ENCODE measurements at regions not wholly inside any gene's neighbourhood (a gene's known extent, or its start where the extent isn't known, plus 50 kb on each side); places are given as distances from the start of the nearest gene placed in this dataset.
"Not testable (repeated sequence)": the region's sequence is repeated elsewhere in the genome, so short reads cannot be mapped to it uniquely, and the experiment has no call there.

GRCh38 chr11:33532257-33532656, 168.4 kb downstream of the C11orf91 start:
- WGBS (ENCODE audit: insufficient coverage) = no CpG with 5 or more reads among the region's 3 CpGs
- Histone ChIP-seq H3K9me3 (ENCODE audit: control insufficient read depth, insufficient read depth, low read length) (peaks cover 6% of the 10 kb centered on the region), H3K4me3 (ENCODE audit: low read length) (no peak overlapping the region), H3K27me3 (ENCODE audit: control insufficient read depth, insufficient read depth, low read length) (no peaks in the 10 kb centered on the region), H3K4me1 (ENCODE audit: control insufficient read depth, insufficient read depth, low read length) (no peaks in the 10 kb centered on the region), H3K27ac (ENCODE audit: low read length) (no peak overlapping the region), H3K36me3 (ENCODE audit: control insufficient read depth, insufficient read depth, low read length) (no peaks in the 10 kb centered on the region)
- Mint-ChIP-seq H3K27me3 (ENCODE audit: low read depth in 2 of 2) (peaks cover 8 to 20% of the 10 kb centered on the region in 2 donors), H3K36me3 (peaks cover 5% of the 10 kb centered on the region), H3K27ac (no peak overlapping the region), H3K9me3 (peaks cover 0 to 6% of the 10 kb centered on the region in 2 donors), H3K4me3 (no peak overlapping the region), H3K4me1 (no peaks in the 10 kb centered on the region)
- DNase-seq = no peak
- intact Hi-C loops (cut with micrococcal nuclease) = no loop called here
- TF ChIP-seq CTCF (IDR thresholded peaks at IDR 0.05) = no peak
- no peak for ATAC-seq

GRCh38 chr11:33531743-33532181, 168.9 kb downstream of the C11orf91 start:
- no peak for ATAC-seq
- peaks cover 3 to 10% of the 10 kb centered on the region in 2 donors for H3K9me3 Mint-ChIP-seq
- H3K36me3 Mint-ChIP-seq = peaks cover 10% of the 10 kb centered on the region
- Histone ChIP-seq H3K9me3 (ENCODE audit: control insufficient read depth, insufficient read depth, low read length) (peaks cover 6% of the 10 kb centered on the region), H3K36me3 (ENCODE audit: control insufficient read depth, insufficient read depth, low read length) (no peaks in the 10 kb centered on the region), H3K27ac (ENCODE audit: low read length) (no peak overlapping the region), H3K27me3 (ENCODE audit: control insufficient read depth, insufficient read depth, low read length) (no peaks in the 10 kb centered on the region), H3K4me1 (ENCODE audit: control insufficient read depth, insufficient read depth, low read length) (no peaks in the 10 kb centered on the region), H3K4me3 (ENCODE audit: low read length) (no peak overlapping the region)
- no peaks in the 10 kb centered on the region for H3K4me1 Mint-ChIP-seq
- H3K27ac Mint-ChIP-seq = no peak overlapping the region
- DNase-seq = no peak
- no peak overlapping the region for H3K4me3 Mint-ChIP-seq
- 82% methylated on average over 8 of the region's 8 CpGs for WGBS (ENCODE audit: insufficient coverage)
- H3K27me3 Mint-ChIP-seq (ENCODE audit: low read depth in 2 of 2) = peaks cover 5 to 25% of the 10 kb centered on the region in 2 donors
- intact Hi-C loops (cut with micrococcal nuclease) = no loop called here
- no peak for TF ChIP-seq CTCF (IDR thresholded peaks at IDR 0.05)

GRCh38 chr11:33530815-33531214, 169.8 kb downstream of the C11orf91 start:
- peaks cover 6% of the 10 kb centered on the region for H3K9me3 ChIP-seq (ENCODE audit: control insufficient read depth, insufficient read depth, low read length)
- Mint-ChIP-seq H3K4me1 (no peaks in the 10 kb centered on the region), H3K4me3 (no peak overlapping the region), H3K27ac (no peak overlapping the region), H3K36me3 (peaks cover 12% of the 10 kb centered on the region), H3K9me3 (peaks cover 4 to 11% of the 10 kb centered on the region in 2 donors), H3K27me3 (ENCODE audit: low read depth in 2 of 2) (peaks cover 3 to 20% of the 10 kb centered on the region in 2 donors)
- 88% methylated on average over 3 of the region's 5 CpGs for WGBS (ENCODE audit: insufficient coverage)
- no peaks in the 10 kb centered on the region for H3K36me3 ChIP-seq (ENCODE audit: control insufficient read depth, insufficient read depth, low read length)
- intact Hi-C loops (cut with micrococcal nuclease) = no loop called here
- no peaks in the 10 kb centered on the region for H3K27me3 ChIP-seq (ENCODE audit: control insufficient read depth, insufficient read depth, low read length)
- ATAC-seq (no peak), DNase-seq (no peak)
- no peak overlapping the region for H3K4me3 ChIP-seq (ENCODE audit: low read length)
- TF ChIP-seq CTCF (IDR thresholded peaks at IDR 0.05) = no peak
- H3K4me1 ChIP-seq (ENCODE audit: control insufficient read depth, insufficient read depth, low read length) = no peaks in the 10 kb centered on the region
- no peak overlapping the region for H3K27ac ChIP-seq (ENCODE audit: low read length)

GRCh38 chr11:33529461-33529860, 171.2 kb downstream of the C11orf91 start:
- H3K9me3 ChIP-seq (ENCODE audit: control insufficient read depth, insufficient read depth, low read length) = peaks cover 2% of the 10 kb centered on the region
- H3K36me3 ChIP-seq (ENCODE audit: control insufficient read depth, insufficient read depth, low read length) = no peaks in the 10 kb centered on the region
- Mint-ChIP-seq H3K9me3 (peaks cover 4 to 8% of the 10 kb centered on the region in 2 donors), H3K27ac (no peak overlapping the region), H3K27me3 (ENCODE audit: low read depth in 2 of 2) (peaks cover 0 to 26% of the 10 kb centered on the region in 2 donors), H3K4me3 (no peak overlapping the region), H3K36me3 (peaks cover 12% of the 10 kb centered on the region), H3K4me1 (no peaks in the 10 kb centered on the region)
- 64% methylated on average over 2 of the region's 2 CpGs for WGBS (ENCODE audit: insufficient coverage)
- no peak for DNase-seq
- no peak overlapping the region for H3K27ac ChIP-seq (ENCODE audit: low read length)
- ATAC-seq = no peak
- intact Hi-C loops (cut with micrococcal nuclease) = no loop called here
- H3K4me1 ChIP-seq (ENCODE audit: control insufficient read depth, insufficient read depth, low read length) = no peaks in the 10 kb centered on the region
- TF ChIP-seq CTCF (IDR thresholded peaks at IDR 0.05) = no peak
- H3K4me3 ChIP-seq (ENCODE audit: low read length) = no peak overlapping the region
- no peaks in the 10 kb centered on the region for H3K27me3 ChIP-seq (ENCODE audit: control insufficient read depth, insufficient read depth, low read length)

- H3K4me1 ChIP-seq (ENCODE audit: control insufficient read depth, insufficient read depth, low read length); H3K4me3 ChIP-seq (ENCODE audit: low read length); DNase-seq; H3K4me3 Mint-ChIP-seq; H3K27ac ChIP-seq (ENCODE audit: low read length); H3K9me3 Mint-ChIP-seq; H3K27me3 ChIP-seq (ENCODE audit: control insufficient read depth, insufficient read depth, low read length); H3K4me1 Mint-ChIP-seq; H3K36me3 ChIP-seq (ENCODE audit: control insufficient read depth, insufficient read depth, low read length); H3K27ac Mint-ChIP-seq; ATAC-seq; intact Hi-C loops (cut with micrococcal nuclease); H3K9me3 ChIP-seq (ENCODE audit: control insufficient read depth, insufficient read depth, low read length): not testable (repeated sequence)
- Mint-ChIP-seq H3K36me3 (peaks cover 12% of the 10 kb centered on the region), H3K27me3 (ENCODE audit: low read depth in 2 of 2) (peaks cover 0 to 29% of the 10 kb centered on the region in 2 donors)
- WGBS (ENCODE audit: insufficient coverage) = 94% methylated on average over 3 of the region's 4 CpGs
Measured at GRCh38 chr11:33527738-33528137, 172.9 kb downstream of the C11orf91 start.

Data from natural killer cell (primary cell).